HepG2 (cell line): ENCODE measurements at regions not wholly inside any gene's neighbourhood (a gene's known extent, or its start where the extent isn't known, plus 50 kb on each side); places are given as distances from the start of the nearest gene placed in this dataset.

Source experiments
- AHDC1 ChIP-seq: sonication (generic); formaldehyde crosslinking; IDR thresholded peaks from 2 replicates; pipeline ENCODE4 v1.5.1; 2020; ENCODE audit warnings: mild to moderate bottlenecking, missing genetic modification reagents, borderline replicate concordance
- CBFB ChIP-seq: sonication (generic); formaldehyde crosslinking; IDR thresholded peaks from 2 replicates; pipeline ENCODE4 v1.4.0; 2020; ENCODE audit warnings: missing genetic modification reagents
- ELF3 ChIP-seq: IDR thresholded peaks from 2 replicates; pipeline ENCODE4 v1.6.1; 2016; ENCODE audit warnings: missing genetic modification reagents, missing compliant biosample characterization
- FOXJ3 ChIP-seq: sonication (generic); formaldehyde crosslinking; IDR thresholded peaks from 2 replicates; pipeline ENCODE4 v1.4.0; 2020; ENCODE audit warnings: missing genetic modification reagents, mild to moderate bottlenecking, borderline replicate concordance
- GZF1 ChIP-seq: sonication (generic); formaldehyde crosslinking; IDR thresholded peaks from 2 replicates; pipeline ENCODE4 v1.5.1; 2020; ENCODE audit warnings: mild to moderate bottlenecking, missing genetic modification reagents
- HNF1A ChIP-seq, 2 experiments: sonication (generic) in 1 of 2; formaldehyde crosslinking in 1 of 2; IDR thresholded peaks; 2 replicates each; pipeline versions ENCODE4 v1.4.0 to v1.6.1; 2016 to 2020; ENCODE audit warnings: borderline replicate concordance in 1 of 2, low read depth in 1 of 2, mild to moderate bottlenecking in 1 of 2, missing genetic modification reagents in 1 of 2
- HNRNPUL1 ChIP-seq: fragments of 200-400 bp; formaldehyde crosslinking; IDR thresholded peaks from 2 replicates; pipeline ENCODE4 v1.6.1; 2017; ENCODE audit warnings: low read depth, mild to moderate bottlenecking, low read length, moderate library complexity
- ISX ChIP-seq: sonication (generic); formaldehyde crosslinking; conservative IDR thresholded peaks from 2 replicates; pipeline ENCODE4 v1.5.0; 2020; ENCODE audit warnings: missing genetic modification reagents
- PLRG1 ChIP-seq: fragments of 450-650 bp; conservative IDR thresholded peaks from 2 replicates; pipeline ENCODE4 v1.6.1; 2016
- POLR2AphosphoS2 ChIP-seq: IDR thresholded peaks from 2 replicates; pipeline ENCODE4 v1.6.1; 2011; ENCODE audit warnings: low read depth, low read length, improper control_type of control experiment
- RFX5 ChIP-seq: IDR thresholded peaks from 2 replicates; pipeline ENCODE4 v1.6.1; 2011; ENCODE audit warnings: low read depth, low read length, improper control_type of control experiment
- SAP130 ChIP-seq: IDR thresholded peaks from 2 replicates; pipeline ENCODE4 v1.6.1; 2016; ENCODE audit warnings: low read depth
- THAP11 ChIP-seq: IDR thresholded peaks from 2 replicates; pipeline ENCODE4 v1.6.1; 2016; ENCODE audit warnings: missing biosample characterization, missing genetic modification reagents
- ZNF597 ChIP-seq: sonication (generic); formaldehyde crosslinking; IDR thresholded peaks from 2 replicates; pipeline ENCODE4 v1.5.0; 2020; ENCODE audit warnings: missing genetic modification reagents
- ZNF616 ChIP-seq: sonication (generic); formaldehyde crosslinking; IDR thresholded peaks from 2 replicates; pipeline ENCODE4 v1.5.0; 2020; ENCODE audit warnings: low read depth, mild to moderate bottlenecking, missing genetic modification reagents
- TF ChIP-seq, protein P1 (sequence below): IDR thresholded peaks from 2 replicates; pipeline ENCODE4 v1.6.1; 2016

- TF ChIP-seq AHDC1 (peak; percentile 69; the same call in 1 of the 2 replicates), RFX5 (no peak), SAP130 (CRISPR knock-in tag) (0 out of 2 replicates have a peak, but pooled peaks have one; percentile 21), HNF1A (IDR thresholded peaks at IDR 0.05; ENCODE audit: low read depth) (peak; percentile 70; the same call in 1 of the 2 replicates), HNF1A (CRISPR knock-in tag; IDR thresholded peaks at IDR 0.05; ENCODE audit: borderline replicate concordance) (no peak; the same call in 1 of the 2 replicates), ISX (CRISPR knock-in tag) (no peak), GZF1 (0 out of 2 replicates have a peak, but pooled peaks have one; percentile 64), CBFB (CRISPR knock-in tag) (no peak), THAP11 (CRISPR knock-in tag) (no peak), HNRNPUL1 (no peak), ELF3 (CRISPR knock-in tag) (peak; percentile 43), ZNF616 (no peak), ZNF597 (CRISPR knock-in tag) (no peak), POLR2AphosphoS2 (no peak), FOXJ3 (CRISPR knock-in tag) (peak; percentile 45; the same call in 1 of the 2 replicates), PLRG1 (no peak)
- TF ChIP-seq, protein P1, sequence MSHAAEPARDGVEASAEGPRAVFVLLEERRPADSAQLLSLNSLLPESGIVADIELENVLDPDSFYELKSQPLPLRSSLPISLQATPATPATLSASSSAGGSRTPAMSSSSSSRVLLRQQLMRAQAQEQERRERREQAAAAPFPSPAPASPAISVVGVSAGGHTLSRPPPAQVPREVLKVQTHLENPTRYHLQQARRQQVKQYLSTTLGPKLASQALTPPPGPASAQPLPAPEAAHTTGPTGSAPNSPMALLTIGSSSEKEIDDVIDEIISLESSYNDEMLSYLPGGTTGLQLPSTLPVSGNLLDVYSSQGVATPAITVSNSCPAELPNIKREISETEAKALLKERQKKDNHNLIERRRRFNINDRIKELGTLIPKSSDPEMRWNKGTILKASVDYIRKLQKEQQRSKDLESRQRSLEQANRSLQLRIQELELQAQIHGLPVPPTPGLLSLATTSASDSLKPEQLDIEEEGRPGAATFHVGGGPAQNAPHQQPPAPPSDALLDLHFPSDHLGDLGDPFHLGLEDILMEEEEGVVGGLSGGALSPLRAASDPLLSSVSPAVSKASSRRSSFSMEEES (CRISPR knock-in tag): 0 out of 2 replicates have a peak, but pooled peaks have one; percentile 51
Observed at GRCh38 chr1:38246955-38247952, 200.7 kb upstream of the POU3F1 start (continued).
